HG03520 (cell line): ENCODE measurements at regions not wholly inside any gene's neighbourhood (a gene's known extent, or its start where the extent isn't known, plus 50 kb on each side); places are given as distances from the start of the nearest gene placed in this dataset.
"Not testable (repeated sequence)": the region's sequence is repeated elsewhere in the genome, so short reads cannot be mapped to it uniquely, and the experiment has no call there.

Source experiments
- ATAC-seq: cut with Tn5 transposase; IDR thresholded peaks from one replicate; pipeline ENCODE4 v1.9.1; 2021; ENCODE audit warnings: mild to moderate bottlenecking, moderate library complexity; ENCODE audit not compliant: unreplicated experiment

DNA sequence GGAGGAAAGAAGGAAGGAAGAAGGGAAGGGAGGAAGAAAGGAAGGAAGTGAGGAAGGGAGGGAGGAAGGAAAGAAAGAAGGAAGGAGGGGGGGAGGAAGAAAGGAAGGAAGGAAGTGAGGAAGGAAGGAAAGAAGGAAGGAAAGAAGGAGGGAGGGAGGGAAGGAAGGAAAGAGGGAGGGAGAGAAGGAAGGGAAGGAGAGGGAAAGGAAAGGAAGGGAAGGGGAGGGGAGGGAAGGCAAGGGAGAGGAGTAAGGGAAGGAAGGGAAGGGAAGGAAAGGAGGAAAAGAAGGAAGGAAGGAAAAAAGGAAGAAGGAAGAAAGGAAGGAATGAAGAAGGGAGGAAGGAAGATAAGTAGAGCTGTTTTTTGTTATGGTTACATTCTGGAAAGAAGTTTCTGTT, 141.2 kb downstream of the LRRC3B start:
- no peak for ATAC-seq

- no peak for ATAC-seq
These were observed 143.5 kb downstream of the LRRC3B start for GRCh38 chr3:26766031-26766430.

DNA sequence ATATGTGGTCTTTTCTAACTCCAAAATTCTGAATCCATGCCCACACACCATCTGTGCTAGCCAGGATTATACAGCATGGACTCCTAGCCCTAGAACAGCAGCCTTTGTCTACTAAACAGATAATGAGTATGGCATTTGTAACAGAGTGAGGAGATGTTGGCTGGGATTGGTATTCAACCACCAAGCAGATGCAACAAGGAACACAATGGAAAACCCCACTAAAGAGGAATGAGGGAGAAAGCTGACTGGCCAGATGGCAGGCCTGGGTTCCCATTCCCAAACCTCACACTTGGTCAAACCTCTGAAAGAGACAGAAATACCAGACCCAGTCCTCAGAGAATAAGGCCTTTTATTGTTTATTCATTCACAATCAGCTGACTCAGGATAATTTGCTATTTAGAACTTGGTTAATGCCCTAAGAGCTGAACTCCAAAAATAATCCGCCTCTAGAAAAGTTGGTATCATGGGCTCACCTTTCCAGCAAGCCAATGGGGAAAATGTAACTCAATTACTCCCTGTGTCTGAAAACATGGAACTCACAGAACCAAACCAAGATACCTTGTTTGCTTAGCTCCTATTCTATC, 145.6 kb downstream of the LRRC3B start:
- no peak for ATAC-seq

DNA sequence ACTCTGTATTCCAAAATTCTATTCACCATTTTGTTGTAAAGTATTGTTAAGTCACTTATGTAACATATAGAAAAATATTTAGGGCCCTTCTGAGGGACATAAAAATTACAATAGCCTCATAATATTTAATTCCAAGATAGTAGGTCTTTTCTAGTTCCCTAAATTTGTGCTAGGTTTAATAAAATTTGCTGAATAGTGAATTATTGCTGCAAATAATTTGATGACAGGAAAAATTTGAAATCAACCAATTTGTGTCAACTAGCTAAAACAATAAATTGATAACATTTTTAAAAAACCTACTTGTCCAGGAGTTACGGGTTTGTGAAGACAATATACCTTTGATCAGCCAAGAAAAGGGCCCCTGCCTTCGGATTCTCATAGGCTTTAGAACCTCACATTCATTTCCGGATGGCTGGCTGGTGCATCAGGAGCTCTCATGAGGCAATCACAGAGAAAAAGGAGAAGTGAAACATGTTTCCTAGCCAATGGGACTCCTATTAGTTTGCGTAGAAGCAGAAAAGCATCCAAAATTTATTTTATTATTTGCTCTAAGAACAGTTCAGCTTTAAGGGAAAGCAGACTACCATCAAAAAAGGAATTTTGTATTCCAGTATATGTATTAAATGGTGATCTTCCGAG, 177.2 kb downstream of the LRRC3B start:
- ATAC-seq, result no peak

DNA sequence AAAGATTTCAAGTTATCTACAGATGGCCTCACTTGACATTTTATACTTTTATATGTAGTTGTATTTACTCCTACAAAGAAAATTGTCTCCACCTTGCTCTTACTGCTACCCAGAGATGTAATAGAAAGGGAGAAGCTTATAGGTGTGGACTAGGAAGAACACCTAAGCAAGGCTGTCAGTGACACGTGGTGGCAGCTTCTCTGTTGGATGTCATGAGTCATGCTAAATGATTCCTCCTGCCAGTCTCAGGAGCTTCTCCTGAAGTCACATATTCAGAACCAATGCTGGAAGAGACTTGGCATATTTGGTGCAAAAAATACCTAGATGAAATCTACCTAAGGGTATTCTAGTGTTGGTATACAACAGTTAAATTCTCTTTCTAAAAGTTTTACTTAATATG, 184.7 kb downstream of the LRRC3B start:
- ATAC-seq, result no peak

GRCh38 chr3:26825454-26825853, 202.9 kb downstream of the LRRC3B start:
- ATAC-seq, result no peak

GRCh38 chr3:26827169-26827568, 204.6 kb downstream of the LRRC3B start:
- ATAC-seq, result no peak

DNA sequence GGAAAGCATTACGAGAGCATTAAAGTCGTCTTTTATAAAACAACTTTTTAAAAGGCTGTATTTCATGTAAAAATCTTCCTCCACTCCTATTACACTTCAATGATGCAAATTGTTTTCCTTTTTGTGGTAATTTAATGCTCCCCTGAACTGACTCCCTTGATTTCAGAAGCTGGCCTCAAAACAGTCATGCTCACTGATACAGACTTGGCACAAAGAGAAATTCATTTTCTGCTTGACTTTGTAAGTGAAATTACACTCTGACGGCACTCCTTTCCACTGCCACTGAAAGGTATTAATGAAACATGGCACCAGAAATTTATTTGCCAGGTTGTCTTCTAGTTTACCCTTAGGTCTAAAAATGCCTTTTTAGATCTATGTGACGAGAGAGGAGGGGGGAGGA, 215.5 kb downstream of the LRRC3B start:
- no peak for ATAC-seq

DNA sequence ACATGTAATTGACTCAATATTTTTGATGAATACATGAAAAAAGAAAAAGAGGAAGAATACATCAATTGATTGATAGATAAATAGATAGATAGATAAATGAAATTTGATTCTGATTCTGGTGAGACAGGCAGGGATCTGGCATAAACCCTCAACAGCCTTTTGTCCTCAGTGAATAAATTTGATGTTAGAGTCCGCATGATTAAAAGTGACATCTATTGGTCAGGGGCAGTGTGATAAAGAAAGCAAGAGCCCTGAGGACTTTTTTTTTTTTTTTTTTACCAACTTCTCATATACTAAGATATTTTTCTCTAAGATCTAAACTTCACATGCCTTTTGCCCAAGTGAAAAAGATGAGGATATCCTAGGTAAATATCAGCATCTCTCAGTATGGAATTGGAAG, 216.4 kb downstream of the LRRC3B start:
- ATAC-seq, result no peak

- no peak for ATAC-seq
These were observed 217.8 kb downstream of the LRRC3B start for GRCh38 chr3:26840272-26840870.

DNA sequence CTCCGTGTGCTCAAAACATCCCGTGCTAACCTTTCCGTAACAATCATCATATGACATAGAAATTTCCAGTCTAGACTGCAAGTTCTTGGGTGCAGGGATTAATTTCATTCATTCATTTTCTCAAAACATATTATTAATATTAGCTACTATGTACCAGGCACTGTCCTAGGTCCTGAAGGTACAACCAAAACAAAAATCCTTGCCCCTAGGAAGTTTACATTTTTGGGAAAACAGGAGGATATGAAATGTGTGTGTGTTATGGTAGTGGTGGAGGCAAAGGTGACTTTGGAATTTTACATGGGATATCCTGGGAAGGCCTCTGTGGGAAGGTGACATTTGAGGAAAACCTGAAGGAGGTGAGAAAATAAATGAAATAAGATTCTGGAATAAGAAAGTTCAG, 222.6 kb downstream of the LRRC3B start:
- ATAC-seq, result no peak

DNA sequence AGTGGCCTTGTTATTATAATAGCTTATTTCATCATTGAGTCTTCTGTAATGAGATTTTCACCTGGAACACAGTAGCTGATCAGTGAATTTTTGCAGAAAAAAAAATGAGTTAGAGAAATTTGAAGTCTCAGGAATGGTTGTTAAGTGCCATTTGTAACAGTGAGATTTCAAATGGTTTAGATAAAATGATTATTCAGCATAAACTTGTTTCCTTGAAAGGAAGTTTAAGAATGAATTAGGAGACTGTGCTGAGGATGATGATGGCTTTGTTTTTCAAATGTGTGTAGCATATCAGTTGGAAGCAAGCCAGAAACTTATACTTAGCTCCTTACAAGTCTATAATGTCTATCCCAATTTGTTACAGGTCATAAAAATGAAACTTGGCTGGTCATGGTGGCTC, 225.1 kb downstream of the LRRC3B start:
- no peak for ATAC-seq

GRCh38 chr3:26894443-26894842, 271.9 kb downstream of the LRRC3B start:
- no peak for ATAC-seq

DNA sequence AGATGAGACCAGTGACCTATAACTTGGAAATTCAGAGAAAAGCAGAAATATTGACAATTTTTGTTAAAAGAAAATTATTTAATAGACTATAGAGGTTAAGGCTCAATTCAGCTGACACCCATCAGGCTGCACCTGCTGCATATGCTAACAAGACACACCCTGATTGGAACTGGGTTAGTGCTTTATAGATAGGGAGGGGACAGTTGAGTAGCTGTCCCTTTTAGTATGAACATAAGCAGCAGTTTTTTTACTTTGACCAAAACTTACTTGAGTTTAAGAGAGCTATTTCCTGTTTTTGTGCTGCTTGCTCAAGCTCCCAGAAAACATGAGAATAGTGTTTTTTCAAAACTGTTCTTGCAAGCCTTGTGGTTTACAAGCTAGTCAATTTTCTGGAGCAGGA, 292.6 kb downstream of the LRRC3B start:
- no peak for ATAC-seq

DNA sequence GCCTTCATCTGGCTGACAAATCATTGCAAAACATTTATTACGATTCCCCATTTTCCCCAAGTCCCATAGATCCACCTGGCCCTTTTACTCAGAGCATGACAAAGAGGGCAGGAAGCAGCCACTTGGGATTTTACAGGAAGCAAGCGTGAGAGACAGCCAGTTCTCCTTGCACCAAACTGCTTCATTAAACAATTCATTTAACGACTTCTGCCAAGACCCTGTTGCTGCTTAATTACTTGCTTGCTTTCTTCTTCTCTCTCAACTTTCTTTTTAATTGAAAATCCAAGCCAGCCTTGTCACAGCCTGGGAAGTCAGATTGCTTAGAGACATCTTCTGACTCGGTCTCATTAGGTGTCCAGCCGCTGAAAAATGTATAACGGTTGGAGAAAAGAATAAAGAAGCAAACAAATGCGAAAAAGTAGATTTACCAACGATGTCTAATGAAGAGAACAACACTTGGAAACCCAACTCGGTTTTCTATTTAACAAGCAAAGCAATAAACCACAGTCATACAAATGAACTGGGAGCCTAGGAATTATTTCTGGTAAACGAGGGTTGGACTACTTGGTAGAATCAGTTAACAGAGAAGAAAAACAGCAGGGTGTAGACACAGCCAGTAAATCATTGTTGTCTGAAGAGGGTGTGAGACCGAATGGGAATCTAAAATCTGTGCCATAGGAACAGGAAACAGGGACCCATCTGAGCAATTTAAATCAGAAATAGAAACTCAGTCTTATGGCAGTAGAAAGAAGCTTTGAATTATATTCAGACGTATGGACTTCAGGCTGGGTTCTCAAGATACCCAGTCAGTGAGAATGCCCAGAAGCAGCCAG, 298.3 kb downstream of the LRRC3B start:
- ATAC-seq, result no peak

- no peak for ATAC-seq
These were observed 309.3 kb downstream of the LRRC3B start for GRCh38 chr3:26931896-26932295.

- no peak for ATAC-seq
These were observed 310.2 kb downstream of the LRRC3B start for GRCh38 chr3:26932752-26933151.

DNA sequence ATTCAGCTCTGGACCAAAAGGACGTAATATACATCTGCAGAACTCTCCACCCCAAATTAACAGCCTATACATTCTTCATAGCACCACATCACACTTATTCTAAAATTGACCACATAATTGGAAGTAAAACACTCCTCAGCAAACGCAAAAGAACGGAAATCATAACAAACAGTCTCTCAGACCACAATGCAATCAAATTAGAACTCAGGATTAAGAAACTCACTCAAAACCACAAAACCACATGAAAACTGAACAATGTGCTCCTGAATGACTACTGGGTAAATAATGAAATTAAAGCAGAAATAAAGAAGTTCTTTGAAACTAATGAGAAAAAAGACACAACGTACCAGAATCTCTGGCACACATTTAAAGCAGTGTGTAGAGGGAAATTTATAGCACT, 322.9 kb downstream of the LRRC3B start:
- not testable (repeated sequence) for ATAC-seq

- no peak for ATAC-seq
These were observed 337.8 kb downstream of the LRRC3B start for GRCh38 chr3:26960382-26960781.

DNA sequence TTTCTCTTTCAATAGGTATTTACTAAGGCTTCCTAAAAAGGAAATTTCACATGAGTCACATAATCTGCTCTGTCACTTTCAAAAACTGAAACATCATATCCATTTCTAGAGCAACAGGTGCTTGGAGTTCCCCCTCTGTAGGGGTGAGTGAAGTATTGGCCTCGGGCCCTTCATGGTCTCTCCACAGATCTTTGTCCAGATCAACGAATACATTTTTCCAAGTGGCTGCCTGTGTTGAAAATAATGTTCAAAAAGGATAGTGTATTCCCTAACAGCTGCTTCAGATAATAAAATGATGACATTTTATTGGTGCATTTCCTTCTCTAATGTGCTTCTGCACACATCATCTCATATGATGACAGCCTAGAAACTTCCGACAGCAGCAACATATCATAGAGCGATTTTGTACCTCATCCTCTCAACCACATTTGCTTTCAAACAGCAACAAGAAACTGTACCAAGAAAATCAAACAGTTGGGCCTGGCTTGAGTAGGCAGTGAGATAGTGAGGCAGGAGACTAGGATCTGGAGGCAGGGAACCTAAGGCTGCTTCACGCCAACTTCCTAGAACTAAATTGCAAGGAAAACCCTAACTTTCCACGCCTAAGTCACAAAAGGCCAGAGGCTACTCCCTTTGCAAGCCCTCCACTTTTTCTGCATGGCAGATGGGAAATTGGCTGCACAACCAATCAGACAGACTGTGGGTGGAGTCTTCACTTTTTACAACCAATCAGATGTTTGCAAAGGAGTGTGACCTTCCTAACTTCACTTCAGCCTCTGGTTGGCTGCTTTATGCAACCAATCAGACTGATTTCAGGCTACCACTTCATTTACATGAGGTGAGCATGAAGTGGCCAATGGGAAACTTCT, 340.2 kb downstream of the LRRC3B start:
- ATAC-seq, result peak; percentile 93

GRCh38 chr3:26963361-26963743, 340.8 kb downstream of the LRRC3B start:
- ATAC-seq, result no peak
